ENCODE measurements at regions not wholly inside any gene's neighbourhood (a gene's known extent, or its start where the extent isn't known, plus 50 kb on each side); places are given as distances from the start of the nearest gene placed in this dataset.
"Not testable (repeated sequence)": the region's sequence is repeated elsewhere in the genome, so short reads cannot be mapped to it uniquely, and the experiment has no call there.

DNA sequence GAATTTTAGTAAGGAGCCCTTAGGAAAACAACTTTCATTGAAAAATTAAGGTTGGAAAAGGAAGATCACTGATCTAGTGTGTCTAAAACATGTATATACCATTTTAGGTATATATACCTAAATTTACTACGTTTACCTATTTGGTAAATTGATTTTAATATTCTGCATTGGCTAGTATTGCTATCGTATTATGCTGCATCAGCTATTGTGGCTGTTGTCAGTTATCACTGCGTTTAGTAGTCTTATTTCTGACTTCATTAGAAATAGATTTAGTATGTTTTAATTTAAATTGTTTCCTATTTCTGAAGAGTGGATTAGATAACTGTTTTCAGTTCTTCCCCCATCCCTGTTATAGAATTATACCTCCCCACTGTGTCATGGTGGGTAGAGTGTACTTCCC, 101.7 kb upstream of the ARG1 start:
- DNase-seq, result no peak
- ATAC-seq, result no peak
- intact Hi-C loops (cut with DNase I), result no loop called here

DNA sequence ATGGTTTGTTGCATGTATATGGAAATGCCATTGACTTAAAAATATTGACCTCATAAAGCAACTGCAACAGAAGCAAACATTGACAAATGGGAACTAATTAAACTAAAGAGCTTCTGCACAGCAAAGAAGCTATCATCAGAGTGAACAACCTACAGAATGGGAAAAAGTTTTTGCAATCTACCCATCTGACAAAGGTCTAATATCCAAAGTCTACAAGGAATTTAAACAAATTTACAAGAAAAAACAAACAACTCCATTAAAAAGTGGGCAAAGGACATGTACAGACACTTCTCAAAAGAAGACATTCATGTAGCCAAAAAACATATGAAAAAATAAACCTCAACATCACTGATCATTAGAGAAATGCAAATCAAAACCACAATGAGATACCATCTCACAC, 99.7 kb upstream of the ARG1 start:
- intact Hi-C loops (cut with DNase I), result not testable (repeated sequence)

DNA sequence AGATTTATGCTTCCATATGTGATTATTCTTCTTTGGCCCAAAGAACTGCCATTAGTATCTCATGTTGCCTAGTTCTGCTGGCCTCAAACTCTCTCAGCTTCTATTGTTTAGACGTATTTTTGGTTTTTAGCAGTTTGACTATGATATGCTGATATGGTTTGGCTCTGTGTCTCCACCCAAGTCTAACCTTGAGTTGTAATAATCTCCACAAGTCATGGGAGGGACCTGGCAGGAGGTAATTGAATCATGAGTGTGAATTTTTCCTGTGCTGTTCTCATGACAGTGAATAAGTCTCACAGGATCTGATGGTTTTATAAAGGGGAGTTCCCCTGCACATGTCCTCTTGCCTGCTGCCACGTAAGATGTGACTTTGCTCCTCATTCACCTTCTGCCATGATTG, 96.7 kb upstream of the ARG1 start:
- ATAC-seq, result no peak
- no peak for DNase-seq
- intact Hi-C loops (cut with DNase I), result no loop called here

More for the DNA sequence above, 99.7 kb upstream of the ARG1 start:
- ATAC-seq, DNase-seq: not testable (repeated sequence)

DNA sequence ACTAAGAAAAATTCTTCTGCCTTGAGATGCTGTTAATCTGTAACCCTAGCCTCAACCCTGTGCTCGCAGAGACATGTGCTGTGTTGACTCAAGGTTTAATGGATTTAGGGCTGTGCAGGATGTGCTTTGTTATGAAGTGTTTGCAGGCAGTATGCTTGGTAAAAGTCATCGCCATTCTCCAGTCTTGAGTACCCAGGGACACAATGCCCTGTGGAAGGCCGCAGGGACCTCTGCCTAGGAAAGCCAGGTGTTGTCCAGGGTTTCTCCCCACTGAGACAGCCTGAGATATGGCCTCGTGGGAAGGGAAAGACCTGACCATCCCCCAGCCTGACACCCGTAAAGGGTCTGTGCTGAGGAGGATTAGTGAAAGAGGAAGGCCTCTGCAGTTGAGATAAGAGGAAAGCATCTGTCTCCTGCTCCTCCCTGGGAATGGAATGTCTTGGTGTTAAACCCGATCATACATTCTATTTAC, 94.2 kb upstream of the ARG1 start:
- ATAC-seq; intact Hi-C loops (cut with DNase I); DNase-seq: not testable (repeated sequence)

DNA sequence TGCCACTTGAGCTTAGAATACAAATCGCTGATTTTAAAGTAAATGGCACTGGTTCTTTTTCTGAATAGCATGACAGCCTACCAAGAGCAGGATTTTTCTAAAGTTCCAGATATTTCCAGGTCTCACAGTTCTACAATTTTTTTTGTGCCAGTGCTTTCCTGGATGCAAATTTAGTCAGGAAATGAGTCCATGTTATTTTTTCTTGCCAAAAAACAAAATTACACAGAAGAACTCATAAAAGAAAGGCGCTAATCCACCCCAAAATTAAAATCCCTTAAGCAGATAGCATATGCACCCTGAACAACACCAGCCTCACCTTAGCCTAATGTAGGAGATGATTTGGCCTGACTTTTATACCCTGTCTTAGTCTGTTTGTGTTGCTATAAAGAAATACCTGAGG, 86.4 kb upstream of the ARG1 start:
- ATAC-seq, result no peak
- DNase-seq, result no peak
- intact Hi-C loops (cut with DNase I), result no loop called here

DNA sequence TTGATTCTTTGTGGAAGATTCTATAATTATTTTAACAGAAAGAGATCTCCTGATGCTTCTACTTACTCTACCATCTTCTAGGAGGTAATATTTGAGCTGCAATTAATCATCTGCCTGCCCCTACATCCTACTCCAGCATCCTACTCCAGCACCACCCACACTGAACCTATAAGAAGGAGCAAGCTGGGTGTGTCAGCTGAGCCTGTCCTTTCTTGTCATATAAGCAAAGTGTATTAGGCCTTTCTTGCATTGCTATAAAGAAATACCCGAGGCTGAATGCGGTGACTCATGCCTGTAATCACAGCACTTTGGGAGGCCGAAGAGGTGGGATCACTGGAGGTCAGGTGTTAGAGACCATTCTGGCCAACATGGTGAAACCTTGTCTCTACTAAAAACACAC, 84.2 kb upstream of the ARG1 start:
- no peak for ATAC-seq
- intact Hi-C loops (cut with DNase I), result no loop called here

DNA sequence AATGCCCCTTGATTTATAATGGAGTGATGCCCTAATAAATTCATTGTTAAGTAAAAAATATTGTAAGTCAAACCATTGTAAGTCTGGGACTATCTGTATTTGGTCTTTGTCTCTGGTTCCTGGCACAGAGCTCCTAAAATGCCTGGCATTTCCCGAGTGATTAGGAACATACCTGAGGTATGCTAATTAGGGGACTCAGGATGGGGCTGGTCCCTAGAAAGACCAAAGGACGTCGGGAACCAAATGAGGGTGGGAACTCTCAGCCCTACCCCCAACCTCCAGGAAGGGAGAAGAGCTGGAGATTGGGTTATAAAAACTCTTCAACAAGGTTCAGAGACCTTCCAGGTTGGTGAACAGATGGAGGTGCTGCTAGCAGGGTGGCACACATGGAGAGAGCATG, 82.6 kb upstream of the ARG1 start:
- DNase-seq (no peak), ATAC-seq (no peak)
- intact Hi-C loops (cut with DNase I), result no loop called here

More for the DNA sequence above, 84.2 kb upstream of the ARG1 start:
- DNase-seq, result no peak

DNA sequence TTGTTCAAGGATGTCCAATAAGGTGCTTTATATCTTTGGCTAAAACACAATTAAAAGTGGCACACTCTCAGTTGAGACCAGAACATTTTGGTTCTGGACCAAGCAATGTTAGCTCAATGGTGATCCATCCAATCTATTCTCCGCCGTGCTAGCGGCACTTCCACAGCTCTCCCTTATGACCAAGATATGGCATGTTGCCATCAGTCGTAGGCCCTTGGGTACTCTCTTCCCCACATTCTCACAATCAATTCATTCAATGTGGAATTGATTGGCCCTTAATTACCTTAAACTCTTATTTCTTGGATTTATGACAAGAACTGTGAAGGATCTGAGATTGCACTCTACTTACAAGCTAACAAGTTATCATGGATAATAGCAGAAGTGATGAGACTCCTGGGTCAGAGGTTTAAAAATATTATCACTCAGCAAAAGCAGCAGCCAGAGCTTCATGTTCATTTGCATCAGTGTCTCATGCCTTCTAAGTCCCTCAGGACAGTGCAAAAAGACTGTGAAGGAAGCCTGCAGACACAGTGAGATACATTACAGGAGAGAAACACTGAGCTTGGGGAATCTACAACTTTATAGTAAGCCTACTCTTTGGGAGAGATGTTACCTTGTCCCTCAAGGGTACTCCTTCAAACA, 80.0 kb upstream of the ARG1 start:
- no peak for DNase-seq
- no peak for ATAC-seq
- intact Hi-C loops (cut with DNase I), result no loop called here

DNA sequence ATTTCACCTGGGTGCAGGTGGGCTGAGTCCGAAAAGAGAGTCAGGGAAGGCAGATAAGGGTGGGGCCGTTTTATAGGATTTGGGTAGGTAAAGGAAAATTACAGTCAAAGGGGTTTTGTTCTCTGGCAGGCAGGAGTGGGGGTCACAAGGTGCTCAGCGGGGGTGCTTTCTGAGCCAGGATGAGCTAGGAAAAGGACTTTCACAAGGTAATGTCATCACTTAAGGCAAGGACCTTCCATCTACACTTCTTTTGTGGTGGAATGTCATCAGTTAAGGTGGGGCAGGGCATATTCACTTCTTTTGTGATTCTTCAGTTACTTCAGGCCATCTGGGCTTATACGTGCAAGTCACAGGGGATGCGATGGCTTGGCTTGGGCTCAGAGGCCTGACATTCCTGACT, 68.6 kb upstream of the ARG1 start:
- ATAC-seq, DNase-seq: not testable (repeated sequence)

DNA sequence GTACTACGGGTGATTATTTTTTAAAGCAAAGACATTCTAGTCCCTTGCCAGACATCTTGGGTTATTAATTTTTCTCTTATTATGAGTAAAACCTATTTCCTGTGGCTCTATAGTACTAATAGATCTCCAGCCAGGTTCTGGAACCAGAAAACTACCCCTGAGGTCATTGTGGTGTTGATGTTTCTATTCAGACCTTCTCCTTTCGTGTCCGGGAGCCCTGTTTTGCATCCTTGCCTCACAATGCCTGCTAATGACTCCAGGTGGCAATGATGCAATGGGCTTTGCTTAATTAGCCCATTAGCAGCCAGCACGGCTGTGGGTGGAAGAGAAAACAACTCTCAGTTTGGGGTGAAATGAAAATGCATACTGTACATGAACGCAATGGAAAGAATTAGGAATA, 62.9 kb upstream of the ARG1 start:
- ATAC-seq (no peak), DNase-seq (no peak)
- intact Hi-C loops (cut with DNase I), result no loop called here

More for the DNA sequence above, 68.6 kb upstream of the ARG1 start:
- intact Hi-C loops (cut with DNase I), result not testable (repeated sequence)

DNA sequence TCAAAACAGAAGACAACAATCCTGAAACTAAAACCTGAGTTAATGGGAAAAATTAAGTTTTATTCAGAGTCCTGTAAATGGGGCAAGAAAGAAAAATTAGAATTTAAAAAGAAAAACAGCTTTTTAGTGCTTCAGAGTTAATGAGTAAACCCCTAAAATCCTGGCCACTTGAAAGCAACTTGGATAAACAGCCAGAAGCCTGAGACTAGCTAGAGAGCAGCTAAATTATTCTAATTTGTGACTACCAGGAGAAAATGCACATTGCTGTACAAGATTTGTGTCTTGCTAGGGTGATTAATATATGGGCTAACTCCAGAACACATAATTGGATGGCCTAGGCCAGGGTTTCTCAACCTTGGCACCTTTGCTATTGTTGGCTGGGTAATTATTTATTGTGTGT, 62.4 kb upstream of the ARG1 start:
- ATAC-seq (no peak), DNase-seq (no peak)
- intact Hi-C loops (cut with DNase I), result no loop called here

DNA sequence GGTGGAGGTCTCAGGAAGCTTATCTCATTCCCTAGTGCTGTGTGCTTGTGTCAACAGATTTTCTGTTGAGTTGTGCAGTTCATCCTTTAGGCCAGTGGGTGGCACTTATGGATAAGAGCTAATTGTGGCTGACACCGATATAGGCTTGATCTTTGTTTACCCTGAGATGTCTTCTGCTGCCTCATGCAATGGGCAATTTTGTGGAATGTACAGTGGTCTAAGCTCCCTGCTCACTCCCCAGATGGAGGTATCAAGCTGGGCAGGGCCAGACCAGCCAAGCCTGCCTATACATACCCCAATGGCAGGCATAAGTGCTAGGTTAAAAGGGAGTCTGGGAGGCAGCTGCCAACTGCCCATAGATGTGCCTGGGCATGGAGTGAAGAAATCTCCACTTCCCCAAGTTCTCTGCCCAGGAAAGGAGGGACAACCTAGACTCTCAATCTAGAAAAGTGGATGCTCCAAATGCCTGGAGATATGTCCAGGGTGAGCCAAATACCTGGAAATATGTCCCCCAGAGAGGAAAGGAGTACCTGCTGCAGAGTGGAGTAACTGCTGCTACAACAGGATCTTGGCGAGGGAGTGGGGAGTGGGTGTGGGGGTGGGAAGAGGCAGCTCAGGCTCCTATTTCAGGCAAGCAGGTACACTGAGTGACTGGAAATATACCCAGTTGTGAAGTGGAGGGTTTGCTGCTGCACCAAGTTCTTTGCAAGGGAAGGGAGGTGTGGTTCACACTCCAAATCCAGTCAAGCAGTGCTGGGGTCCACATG, 53.2 kb upstream of the ARG1 start:
- peak; percentile 19 to 55 for ATAC-seq
- intact Hi-C loops (cut with DNase I), result loop anchor here in 1 of 2 donors (1.0 kb wide), 1 partner anchor 25 kb away; no protein-coding TSS in a partner anchor
- no peak for DNase-seq
